ENCODE measurements at regions not wholly inside any gene's neighbourhood (a gene's known extent, or its start where the extent isn't known, plus 50 kb on each side); places are given as distances from the start of the nearest gene placed in this dataset.
A peak's percentile ranks its signal among the peaks of the same experiment; 100 is the strongest.
"Not testable (repeated sequence)": the region's sequence is repeated elsewhere in the genome, so short reads cannot be mapped to it uniquely, and the experiment has no call there.

- TF ChIP-seq CTCF (IDR thresholded peaks at IDR 0.05; ENCODE audit: low read depth, low read length): no peak
- no peak overlapping the region for H3K27ac ChIP-seq
- no peak overlapping the region for H3K4me3 ChIP-seq (ENCODE audit: low read depth, low read length)
- no peak for DNase-seq
- no peaks in the 10 kb centered on the region for H3K9me3 ChIP-seq (ENCODE audit: severe bottlenecking)
- no peaks in the 10 kb centered on the region for H3K36me3 ChIP-seq
- no peaks in the 10 kb centered on the region for H3K27me3 ChIP-seq (ENCODE audit: insufficient read depth, low read depth, severe bottlenecking)
Measured at GRCh38 chr3:94643400-94643799, 580.5 kb downstream of the NSUN3 start.

- H3K9me3 ChIP-seq (ENCODE audit: severe bottlenecking): no peaks in the 10 kb centered on the region
- TF ChIP-seq CTCF (IDR thresholded peaks at IDR 0.05; ENCODE audit: low read depth, low read length): no peak
- H3K27me3 ChIP-seq (ENCODE audit: insufficient read depth, low read depth, severe bottlenecking): no peaks in the 10 kb centered on the region
- H3K4me3 ChIP-seq (ENCODE audit: low read depth, low read length): no peak overlapping the region
- no peak for DNase-seq
- H3K27ac ChIP-seq: no peak overlapping the region
- H3K36me3 ChIP-seq: no peaks in the 10 kb centered on the region
Measured at GRCh38 chr3:94645790-94646189, 582.9 kb downstream of the NSUN3 start.

- no peak overlapping the region for H3K27ac ChIP-seq
- no peaks in the 10 kb centered on the region for H3K27me3 ChIP-seq (ENCODE audit: insufficient read depth, low read depth, severe bottlenecking)
- no peak for TF ChIP-seq CTCF (IDR thresholded peaks at IDR 0.05; ENCODE audit: low read depth, low read length)
- H3K4me3 ChIP-seq (ENCODE audit: low read depth, low read length): no peak overlapping the region
- H3K9me3 ChIP-seq (ENCODE audit: severe bottlenecking): no peaks in the 10 kb centered on the region
- no peaks in the 10 kb centered on the region for H3K36me3 ChIP-seq
- no peak for DNase-seq
Measured at GRCh38 chr3:94647131-94647530, 584.3 kb downstream of the NSUN3 start.

GRCh38 chr3:94648270-94649180 lies 585.7 kb downstream of the NSUN3 start:
- H3K36me3 ChIP-seq; DNase-seq; H3K27me3 ChIP-seq (ENCODE audit: insufficient read depth, low read depth, severe bottlenecking); H3K9me3 ChIP-seq (ENCODE audit: severe bottlenecking); H3K27ac ChIP-seq; H3K4me3 ChIP-seq (ENCODE audit: low read depth, low read length): not testable (repeated sequence)

GRCh38 chr3:94654096-94654495 lies 591.2 kb downstream of the NSUN3 start:
- H3K4me3 ChIP-seq (ENCODE audit: low read depth, low read length): no peak overlapping the region
- no peak for TF ChIP-seq CTCF (IDR thresholded peaks at IDR 0.05; ENCODE audit: low read depth, low read length)
- H3K27ac ChIP-seq: no peak overlapping the region
- DNase-seq: peak; percentile 87
- H3K27me3 ChIP-seq (ENCODE audit: insufficient read depth, low read depth, severe bottlenecking): no peaks in the 10 kb centered on the region
- H3K9me3 ChIP-seq (ENCODE audit: severe bottlenecking): no peaks in the 10 kb centered on the region
- H3K36me3 ChIP-seq: no peaks in the 10 kb centered on the region

GRCh38 chr3:94665922-94666321 lies 603.1 kb downstream of the NSUN3 start:
- Histone ChIP-seq H3K27ac (no peak overlapping the region), H3K9me3 (ENCODE audit: severe bottlenecking) (no peaks in the 10 kb centered on the region), H3K36me3 (no peaks in the 10 kb centered on the region), H3K27me3 (ENCODE audit: insufficient read depth, low read depth, severe bottlenecking) (no peaks in the 10 kb centered on the region), H3K4me3 (ENCODE audit: low read depth, low read length) (no peak overlapping the region)
- no peak for DNase-seq
- no peak for TF ChIP-seq CTCF (IDR thresholded peaks at IDR 0.05; ENCODE audit: low read depth, low read length)
